ENCODE measurements at regions not wholly inside any gene's neighbourhood (a gene's known extent, or its start where the extent isn't known, plus 50 kb on each side); places are given as distances from the start of the nearest gene placed in this dataset.
A peak's percentile ranks its signal among the peaks of the same experiment; 100 is the strongest.

DNA sequence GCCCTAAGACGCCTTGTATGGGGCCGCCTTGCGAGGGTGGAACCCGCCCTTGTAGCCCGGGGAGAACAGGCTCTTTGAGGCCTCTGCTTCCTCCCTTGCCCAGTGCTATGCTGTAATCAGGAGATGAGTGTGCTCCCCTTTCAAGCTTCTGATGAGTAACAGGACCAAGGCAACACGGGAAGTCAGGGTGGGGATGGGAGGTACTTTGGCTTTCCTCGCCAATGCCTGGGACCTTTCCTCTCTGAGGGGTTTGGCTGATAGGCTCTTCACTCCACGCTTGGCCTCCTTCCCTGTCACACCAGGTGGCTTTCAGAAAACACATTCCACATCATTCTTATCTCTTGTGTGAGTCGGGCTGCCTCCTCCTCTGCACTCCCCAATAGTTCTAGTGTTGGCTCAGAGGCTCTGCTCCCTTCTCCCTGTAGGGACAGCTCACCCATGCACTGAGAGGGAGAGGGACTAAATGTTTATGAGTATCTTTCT is 223.7 kb upstream of the TRIB2 start:
- CTCF ChIA-PET, result no interaction called here
- no peak overlapping the region for H3K4me3 ChIP-seq (replicated peaks in 1 of 2; ENCODE audit: low read depth in 1 of 2, low read length in 2 of 2)
- POLR2A ChIA-PET, result no interaction called here

More for the DNA sequence above, 223.7 kb upstream of the TRIB2 start:
- ATAC-seq (peak; percentile 38), DNase-seq (ENCODE audit: low read depth, low spot score) (no peak)
- Histone ChIP-seq H3K9ac (ENCODE audit: low read length) (no peak overlapping the region), H3K4me2 (ENCODE audit: low read length) (no peak overlapping the region), H3K4me1 (ENCODE audit: control insufficient read depth in 1 of 2, insufficient read depth in 2 of 2, low read length in 2 of 2) (peaks cover 0 to 4% of the 10 kb centered on the region in 2 experiments; a peak in 1 of 4 replicates), H3K79me2 (ENCODE audit: insufficient read depth, low read length) (no peaks in the 10 kb centered on the region), H3K9me3 (ENCODE audit: control insufficient read depth in 1 of 2, insufficient read depth in 1 of 2, low read depth in 1 of 2, low read length in 2 of 2) (no peaks in the 10 kb centered on the region), H4K20me1 (ENCODE audit: insufficient read depth) (no peaks in the 10 kb centered on the region), H2AFZ (ENCODE audit: low read depth, low read length, poor library complexity, severe bottlenecking) (no peak overlapping the region), H3K9me2 (ENCODE audit: insufficient read depth) (no peaks in the 10 kb centered on the region), H3K36me3 (ENCODE audit: control insufficient read depth in 1 of 2, insufficient read depth in 2 of 2, low read length in 2 of 2) (no peaks in the 10 kb centered on the region), H3K27me3 (ENCODE audit: insufficient read depth, low read length) (no peaks in the 10 kb centered on the region), H3K27ac (ENCODE audit: low read depth, low read length) (no peak overlapping the region)
- RAD21 ChIA-PET (ENCODE audit: low non-redundant PET in 1 of 2, low total read pairs in 2 of 2, uncharacterized antibody in 2 of 2, unreplicated experiment in 2 of 2), result no interaction called here
- intact Hi-C loops (cut with micrococcal nuclease), result no loop called here
- TF ChIP-seq SP1 (IDR thresholded peaks at IDR 0.05; ENCODE audit: low read depth), result no peak
- TF ChIP-seq, protein P1, sequence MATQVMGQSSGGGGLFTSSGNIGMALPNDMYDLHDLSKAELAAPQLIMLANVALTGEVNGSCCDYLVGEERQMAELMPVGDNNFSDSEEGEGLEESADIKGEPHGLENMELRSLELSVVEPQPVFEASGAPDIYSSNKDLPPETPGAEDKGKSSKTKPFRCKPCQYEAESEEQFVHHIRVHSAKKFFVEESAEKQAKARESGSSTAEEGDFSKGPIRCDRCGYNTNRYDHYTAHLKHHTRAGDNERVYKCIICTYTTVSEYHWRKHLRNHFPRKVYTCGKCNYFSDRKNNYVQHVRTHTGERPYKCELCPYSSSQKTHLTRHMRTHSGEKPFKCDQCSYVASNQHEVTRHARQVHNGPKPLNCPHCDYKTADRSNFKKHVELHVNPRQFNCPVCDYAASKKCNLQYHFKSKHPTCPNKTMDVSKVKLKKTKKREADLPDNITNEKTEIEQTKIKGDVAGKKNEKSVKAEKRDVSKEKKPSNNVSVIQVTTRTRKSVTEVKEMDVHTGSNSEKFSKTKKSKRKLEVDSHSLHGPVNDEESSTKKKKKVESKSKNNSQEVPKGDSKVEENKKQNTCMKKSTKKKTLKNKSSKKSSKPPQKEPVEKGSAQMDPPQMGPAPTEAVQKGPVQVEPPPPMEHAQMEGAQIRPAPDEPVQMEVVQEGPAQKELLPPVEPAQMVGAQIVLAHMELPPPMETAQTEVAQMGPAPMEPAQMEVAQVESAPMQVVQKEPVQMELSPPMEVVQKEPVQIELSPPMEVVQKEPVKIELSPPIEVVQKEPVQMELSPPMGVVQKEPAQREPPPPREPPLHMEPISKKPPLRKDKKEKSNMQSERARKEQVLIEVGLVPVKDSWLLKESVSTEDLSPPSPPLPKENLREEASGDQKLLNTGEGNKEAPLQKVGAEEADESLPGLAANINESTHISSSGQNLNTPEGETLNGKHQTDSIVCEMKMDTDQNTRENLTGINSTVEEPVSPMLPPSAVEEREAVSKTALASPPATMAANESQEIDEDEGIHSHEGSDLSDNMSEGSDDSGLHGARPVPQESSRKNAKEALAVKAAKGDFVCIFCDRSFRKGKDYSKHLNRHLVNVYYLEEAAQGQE (IDR thresholded peaks at IDR 0.05; ENCODE audit: low read depth), result no peak
- no peak for TF ChIP-seq YY1 (IDR thresholded peaks at IDR 0.05; ENCODE audit: extremely low read depth, insufficient replicate concordance, low read depth, low read length)
- TF ChIP-seq EGR1 (IDR thresholded peaks at IDR 0.05; ENCODE audit: low read depth), result no peak
- TF ChIP-seq CEBPB (IDR thresholded peaks at IDR 0.05; ENCODE audit: low read depth), result no peak
- TF ChIP-seq, protein P2, sequence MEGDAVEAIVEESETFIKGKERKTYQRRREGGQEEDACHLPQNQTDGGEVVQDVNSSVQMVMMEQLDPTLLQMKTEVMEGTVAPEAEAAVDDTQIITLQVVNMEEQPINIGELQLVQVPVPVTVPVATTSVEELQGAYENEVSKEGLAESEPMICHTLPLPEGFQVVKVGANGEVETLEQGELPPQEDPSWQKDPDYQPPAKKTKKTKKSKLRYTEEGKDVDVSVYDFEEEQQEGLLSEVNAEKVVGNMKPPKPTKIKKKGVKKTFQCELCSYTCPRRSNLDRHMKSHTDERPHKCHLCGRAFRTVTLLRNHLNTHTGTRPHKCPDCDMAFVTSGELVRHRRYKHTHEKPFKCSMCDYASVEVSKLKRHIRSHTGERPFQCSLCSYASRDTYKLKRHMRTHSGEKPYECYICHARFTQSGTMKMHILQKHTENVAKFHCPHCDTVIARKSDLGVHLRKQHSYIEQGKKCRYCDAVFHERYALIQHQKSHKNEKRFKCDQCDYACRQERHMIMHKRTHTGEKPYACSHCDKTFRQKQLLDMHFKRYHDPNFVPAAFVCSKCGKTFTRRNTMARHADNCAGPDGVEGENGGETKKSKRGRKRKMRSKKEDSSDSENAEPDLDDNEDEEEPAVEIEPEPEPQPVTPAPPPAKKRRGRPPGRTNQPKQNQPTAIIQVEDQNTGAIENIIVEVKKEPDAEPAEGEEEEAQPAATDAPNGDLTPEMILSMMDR (IDR thresholded peaks at IDR 0.05 in 2 of 3, conservative IDR thresholded peaks at IDR 0.05 in 1 of 3; ENCODE audit: borderline replicate concordance in 1 of 3, insufficient read depth in 1 of 3, low read depth in 2 of 3, low read length in 2 of 3), result no peak
- TF ChIP-seq SRF (IDR thresholded peaks at IDR 0.05; ENCODE audit: low read depth), result no peak
- no peak for TF ChIP-seq ELF1 (IDR thresholded peaks at IDR 0.05; ENCODE audit: borderline replicate concordance, low read depth)
- BruUV-seq (replicated peaks), result no TSS peak
